Neural cell (in vitro differentiated cells): ENCODE measurements at regions not wholly inside any gene's neighbourhood (a gene's known extent, or its start where the extent isn't known, plus 50 kb on each side); places are given as distances from the start of the nearest gene placed in this dataset.

ENCODE experiments used
- H2AFZ ChIP-seq: fragments of 200-600, 300-800 bp; sonication (generic), shearing (Covaris generic); 2 replicates; pipeline ENCODE4 v1.6.0; 2014; ENCODE audit warnings: low read depth, mild to moderate bottlenecking, antibody characterized with exemption, low read length, moderate library complexity
- H3F3A ChIP-seq: fragments of 200-600 bp; shearing (Covaris generic); 2 replicates; pipeline ENCODE4 v1.6.1; 2016; ENCODE audit warnings: mild to moderate bottlenecking, moderate library complexity, mixed read lengths, antibody characterized with exemption, low read length; ENCODE audit not compliant: insufficient read depth, poor library complexity, severe bottlenecking
- H3K27ac ChIP-seq: fragments of 200-600, 300-800 bp; sonication (generic), shearing (Covaris generic); 2 replicates; pipeline ENCODE4 v1.5.1; 2014; ENCODE audit warnings: mild to moderate bottlenecking, low read length, moderate library complexity
- H3K27me3 ChIP-seq: fragments of 300-800, 200-600 bp; sonication (generic), shearing (Covaris generic); 2 replicates; pipeline ENCODE4 v1.6.0; 2014; ENCODE audit warnings: mild to moderate bottlenecking, low read depth, low read length, moderate library complexity; ENCODE audit not compliant: insufficient read depth
- H3K36me3 ChIP-seq: fragments of 300-800, 200-600 bp; sonication (generic), shearing (Covaris generic); 2 replicates; pipeline ENCODE4 v1.5.1; 2014; ENCODE audit warnings: mild to moderate bottlenecking, antibody characterized with exemption, low read length, moderate library complexity; ENCODE audit not compliant: insufficient read depth
- H3K4me2 ChIP-seq: fragments of 300-800, 200-600 bp; sonication (generic), shearing (Covaris generic); 2 replicates; pipeline ENCODE4 v1.6.0; 2014; ENCODE audit warnings: mild to moderate bottlenecking, low read length
- H3K4me3 ChIP-seq: fragments of 300-800, 200-600 bp; sonication (generic), shearing (Covaris generic); 2 replicates; pipeline ENCODE4 v1.5.1; 2014; ENCODE audit warnings: mild to moderate bottlenecking, low read length, moderate library complexity
- H3K79me2 ChIP-seq: fragments of 200-600 bp; shearing (Covaris generic); replicated peaks from 2 replicates; pipeline ENCODE4 v1.6.0; 2014; ENCODE audit warnings: mild to moderate bottlenecking, low read length, moderate library complexity; ENCODE audit not compliant: insufficient read depth
- H3K9ac ChIP-seq: fragments of 300-800, 200-600 bp; sonication (generic), shearing (Covaris generic); 2 replicates; pipeline ENCODE4 v1.6.1; 2016; ENCODE audit warnings: mild to moderate bottlenecking, low read length, mixed read lengths
- H3K9me2 ChIP-seq: fragments of 200-600 bp; shearing (Covaris generic); 2 replicates; pipeline ENCODE4 v1.6.1; 2016; ENCODE audit warnings: mild to moderate bottlenecking, low read length, mixed read lengths; ENCODE audit not compliant: insufficient read depth
- H3K9me3 ChIP-seq: fragments of 200-600, 300-800 bp; sonication (generic), shearing (Covaris generic); 2 replicates; pipeline ENCODE4 v1.6.1; 2016; ENCODE audit warnings: mild to moderate bottlenecking, mixed run types, low read length, moderate library complexity, mixed read lengths
- H4K20me1 ChIP-seq: fragments of 200-600 bp; shearing (Covaris generic); 2 replicates; pipeline ENCODE4 v1.6.1; 2016; ENCODE audit warnings: mild to moderate bottlenecking, mixed run types; ENCODE audit not compliant: insufficient read depth
- EP300 ChIP-seq: fragments of 450-650 bp; conservative IDR thresholded peaks from 2 replicates; pipeline ENCODE4 v1.6.1; 2014; ENCODE audit warnings: antibody characterized with exemption, mild to moderate bottlenecking, moderate library complexity; ENCODE audit not compliant: poor library complexity, severe bottlenecking
- EZH2 ChIP-seq: fragments of 200-600, 300-800 bp; shearing (Covaris generic), sonication (generic); IDR thresholded peaks from 2 replicates; pipeline ENCODE4 v1.6.1; 2014; ENCODE audit warnings: antibody characterized with exemption, low read length, borderline replicate concordance, mild to moderate bottlenecking; ENCODE audit not compliant: insufficient read depth, poor library complexity, severe bottlenecking
- MXI1 ChIP-seq: fragments of 450-650 bp; conservative IDR thresholded peaks from 2 replicates; pipeline ENCODE4 v1.6.1; 2014; ENCODE audit warnings: antibody characterized with exemption, mild to moderate bottlenecking; ENCODE audit not compliant: poor library complexity, severe bottlenecking
- POLR2AphosphoS5 ChIP-seq: IDR thresholded peaks from 2 replicates; pipeline ENCODE4 v1.6.1; 2012
- RAD21 ChIP-seq: fragments of 450-650 bp; conservative IDR thresholded peaks from 2 replicates; pipeline ENCODE4 v1.6.1; 2014; ENCODE audit warnings: antibody characterized with exemption, mild to moderate bottlenecking, moderate library complexity
- SMC3 ChIP-seq: fragments of 450-650 bp; conservative IDR thresholded peaks from 2 replicates; pipeline ENCODE4 v1.6.1; 2014; ENCODE audit warnings: antibody characterized with exemption, mild to moderate bottlenecking, moderate library complexity; ENCODE audit not compliant: poor library complexity
- TAF1 ChIP-seq: IDR thresholded peaks from 2 replicates; pipeline ENCODE4 v1.6.1; 2012; ENCODE audit warnings: low read depth
- TF ChIP-seq, protein P1 (sequence below): fragments of 450-650 bp; IDR thresholded peaks from 2 replicates; pipeline ENCODE4 v1.5.1; 2014; ENCODE audit warnings: antibody characterized with exemption, mild to moderate bottlenecking, moderate library complexity; ENCODE audit not compliant: poor library complexity, severe bottlenecking
- TF ChIP-seq, protein P2 (sequence below): IDR thresholded peaks from 2 replicates; pipeline ENCODE4 v1.6.1; 2012; ENCODE audit warnings: borderline replicate concordance

DNA sequence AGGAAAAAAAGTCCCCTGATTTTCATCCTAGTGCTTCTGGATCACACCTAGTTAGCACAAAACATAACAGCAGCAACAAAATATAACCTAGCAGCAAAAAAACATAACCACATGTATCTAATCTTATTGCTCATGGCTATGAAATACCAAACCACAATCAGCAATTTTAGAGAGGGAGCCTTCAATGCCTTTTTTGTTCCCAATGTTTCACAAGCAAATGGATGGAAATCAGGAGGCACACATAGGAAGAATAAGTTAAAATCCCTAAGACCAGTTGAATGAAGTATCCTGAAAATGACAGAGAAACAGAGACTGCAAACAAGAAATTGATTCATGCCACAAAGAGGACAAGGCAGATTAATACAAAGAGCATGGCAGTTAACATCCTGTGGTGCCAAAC, 361.6 kb downstream of the GPM6A start:
- no peak overlapping the region for H2AFZ ChIP-seq
- no peaks in the 10 kb centered on the region for H3K36me3 ChIP-seq
- H3K79me2 ChIP-seq: no peaks in the 10 kb centered on the region
- H3K27ac ChIP-seq: no peak overlapping the region
- H3K9me3 ChIP-seq: no peaks in the 10 kb centered on the region
- TF ChIP-seq RAD21 (no peak), EZH2 (no peak), SMC3 (no peak), EP300 (no peak), POLR2AphosphoS5 (no peak), MXI1 (no peak), TAF1 (no peak)
- TF ChIP-seq, protein P1, sequence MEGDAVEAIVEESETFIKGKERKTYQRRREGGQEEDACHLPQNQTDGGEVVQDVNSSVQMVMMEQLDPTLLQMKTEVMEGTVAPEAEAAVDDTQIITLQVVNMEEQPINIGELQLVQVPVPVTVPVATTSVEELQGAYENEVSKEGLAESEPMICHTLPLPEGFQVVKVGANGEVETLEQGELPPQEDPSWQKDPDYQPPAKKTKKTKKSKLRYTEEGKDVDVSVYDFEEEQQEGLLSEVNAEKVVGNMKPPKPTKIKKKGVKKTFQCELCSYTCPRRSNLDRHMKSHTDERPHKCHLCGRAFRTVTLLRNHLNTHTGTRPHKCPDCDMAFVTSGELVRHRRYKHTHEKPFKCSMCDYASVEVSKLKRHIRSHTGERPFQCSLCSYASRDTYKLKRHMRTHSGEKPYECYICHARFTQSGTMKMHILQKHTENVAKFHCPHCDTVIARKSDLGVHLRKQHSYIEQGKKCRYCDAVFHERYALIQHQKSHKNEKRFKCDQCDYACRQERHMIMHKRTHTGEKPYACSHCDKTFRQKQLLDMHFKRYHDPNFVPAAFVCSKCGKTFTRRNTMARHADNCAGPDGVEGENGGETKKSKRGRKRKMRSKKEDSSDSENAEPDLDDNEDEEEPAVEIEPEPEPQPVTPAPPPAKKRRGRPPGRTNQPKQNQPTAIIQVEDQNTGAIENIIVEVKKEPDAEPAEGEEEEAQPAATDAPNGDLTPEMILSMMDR: no peak
- TF ChIP-seq, protein P2, sequence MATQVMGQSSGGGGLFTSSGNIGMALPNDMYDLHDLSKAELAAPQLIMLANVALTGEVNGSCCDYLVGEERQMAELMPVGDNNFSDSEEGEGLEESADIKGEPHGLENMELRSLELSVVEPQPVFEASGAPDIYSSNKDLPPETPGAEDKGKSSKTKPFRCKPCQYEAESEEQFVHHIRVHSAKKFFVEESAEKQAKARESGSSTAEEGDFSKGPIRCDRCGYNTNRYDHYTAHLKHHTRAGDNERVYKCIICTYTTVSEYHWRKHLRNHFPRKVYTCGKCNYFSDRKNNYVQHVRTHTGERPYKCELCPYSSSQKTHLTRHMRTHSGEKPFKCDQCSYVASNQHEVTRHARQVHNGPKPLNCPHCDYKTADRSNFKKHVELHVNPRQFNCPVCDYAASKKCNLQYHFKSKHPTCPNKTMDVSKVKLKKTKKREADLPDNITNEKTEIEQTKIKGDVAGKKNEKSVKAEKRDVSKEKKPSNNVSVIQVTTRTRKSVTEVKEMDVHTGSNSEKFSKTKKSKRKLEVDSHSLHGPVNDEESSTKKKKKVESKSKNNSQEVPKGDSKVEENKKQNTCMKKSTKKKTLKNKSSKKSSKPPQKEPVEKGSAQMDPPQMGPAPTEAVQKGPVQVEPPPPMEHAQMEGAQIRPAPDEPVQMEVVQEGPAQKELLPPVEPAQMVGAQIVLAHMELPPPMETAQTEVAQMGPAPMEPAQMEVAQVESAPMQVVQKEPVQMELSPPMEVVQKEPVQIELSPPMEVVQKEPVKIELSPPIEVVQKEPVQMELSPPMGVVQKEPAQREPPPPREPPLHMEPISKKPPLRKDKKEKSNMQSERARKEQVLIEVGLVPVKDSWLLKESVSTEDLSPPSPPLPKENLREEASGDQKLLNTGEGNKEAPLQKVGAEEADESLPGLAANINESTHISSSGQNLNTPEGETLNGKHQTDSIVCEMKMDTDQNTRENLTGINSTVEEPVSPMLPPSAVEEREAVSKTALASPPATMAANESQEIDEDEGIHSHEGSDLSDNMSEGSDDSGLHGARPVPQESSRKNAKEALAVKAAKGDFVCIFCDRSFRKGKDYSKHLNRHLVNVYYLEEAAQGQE: no peak
- H3F3A ChIP-seq: no peaks in the 10 kb centered on the region
- no peak overlapping the region for H3K4me3 ChIP-seq
- no peak overlapping the region for H3K9ac ChIP-seq
- H4K20me1 ChIP-seq: no peaks in the 10 kb centered on the region
- no peak overlapping the region for H3K4me2 ChIP-seq
- no peaks in the 10 kb centered on the region for H3K27me3 ChIP-seq
- H3K9me2 ChIP-seq: no peaks in the 10 kb centered on the region

DNA sequence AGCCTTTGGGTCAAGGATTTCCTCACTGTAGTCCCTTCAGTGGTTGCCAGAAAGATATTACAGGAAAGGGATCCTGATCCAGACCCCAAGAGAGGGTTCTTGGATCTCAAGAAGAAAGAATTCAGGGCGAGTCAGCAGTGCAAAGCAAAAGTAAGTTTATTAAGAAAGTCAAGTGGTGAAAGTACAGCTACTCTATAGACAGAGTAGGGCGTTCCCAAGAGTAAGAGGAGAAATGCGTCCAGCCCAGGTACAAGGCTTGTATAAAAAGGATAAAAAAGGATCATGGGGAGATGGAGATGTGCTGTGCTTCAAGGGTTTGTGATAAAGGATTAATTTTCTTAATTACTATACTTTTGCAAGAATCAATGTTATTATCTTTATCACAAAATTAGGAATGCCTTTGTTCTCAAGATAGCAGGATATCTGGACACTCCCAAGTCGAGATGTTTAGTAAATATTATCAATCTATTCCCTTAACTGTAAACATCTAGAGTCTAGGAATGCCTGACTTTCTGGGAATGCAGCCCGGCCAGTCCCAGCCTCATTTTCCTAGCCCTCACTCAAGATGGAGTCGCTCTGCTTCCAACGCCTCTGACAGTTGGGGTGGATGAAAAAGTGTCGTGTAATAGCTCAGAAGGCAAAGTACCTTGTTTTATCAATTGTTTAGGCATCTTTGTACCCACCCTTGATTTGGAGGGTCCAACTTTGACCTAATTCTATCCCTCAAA, 360.7 kb downstream of the GPM6A start:
- no peaks in the 10 kb centered on the region for H3K9me3 ChIP-seq
- no peak overlapping the region for H3K4me3 ChIP-seq
- no peaks in the 10 kb centered on the region for H3F3A ChIP-seq
- no peaks in the 10 kb centered on the region for H3K36me3 ChIP-seq
- no peak overlapping the region for H3K27ac ChIP-seq
- H3K27me3 ChIP-seq: no peaks in the 10 kb centered on the region
- no peaks in the 10 kb centered on the region for H4K20me1 ChIP-seq
- H3K9me2 ChIP-seq: no peaks in the 10 kb centered on the region
- no peaks in the 10 kb centered on the region for H3K79me2 ChIP-seq
- H2AFZ ChIP-seq: no peak overlapping the region
- H3K9ac ChIP-seq: no peak overlapping the region
- TF ChIP-seq, protein P1: no peak
- TF ChIP-seq EP300 (no peak), TAF1 (no peak), SMC3 (no peak)
- H3K4me2 ChIP-seq: no peak overlapping the region
